ENCODE measurements at regions not wholly inside any gene's neighbourhood (a gene's known extent, or its start where the extent isn't known, plus 50 kb on each side); places are given as distances from the start of the nearest gene placed in this dataset.

- TF ChIP-seq CTCF (IDR thresholded peaks at IDR 0.05) (no peak), POLR2A (IDR thresholded peaks at IDR 0.05) (no peak)
Measured at GRCh38 chr15:23806980-23807379, 119.9 kb upstream of the NDN start.
